ENCODE measurements at regions not wholly inside any gene's neighbourhood (a gene's known extent, or its start where the extent isn't known, plus 50 kb on each side); places are given as distances from the start of the nearest gene placed in this dataset.

DNA sequence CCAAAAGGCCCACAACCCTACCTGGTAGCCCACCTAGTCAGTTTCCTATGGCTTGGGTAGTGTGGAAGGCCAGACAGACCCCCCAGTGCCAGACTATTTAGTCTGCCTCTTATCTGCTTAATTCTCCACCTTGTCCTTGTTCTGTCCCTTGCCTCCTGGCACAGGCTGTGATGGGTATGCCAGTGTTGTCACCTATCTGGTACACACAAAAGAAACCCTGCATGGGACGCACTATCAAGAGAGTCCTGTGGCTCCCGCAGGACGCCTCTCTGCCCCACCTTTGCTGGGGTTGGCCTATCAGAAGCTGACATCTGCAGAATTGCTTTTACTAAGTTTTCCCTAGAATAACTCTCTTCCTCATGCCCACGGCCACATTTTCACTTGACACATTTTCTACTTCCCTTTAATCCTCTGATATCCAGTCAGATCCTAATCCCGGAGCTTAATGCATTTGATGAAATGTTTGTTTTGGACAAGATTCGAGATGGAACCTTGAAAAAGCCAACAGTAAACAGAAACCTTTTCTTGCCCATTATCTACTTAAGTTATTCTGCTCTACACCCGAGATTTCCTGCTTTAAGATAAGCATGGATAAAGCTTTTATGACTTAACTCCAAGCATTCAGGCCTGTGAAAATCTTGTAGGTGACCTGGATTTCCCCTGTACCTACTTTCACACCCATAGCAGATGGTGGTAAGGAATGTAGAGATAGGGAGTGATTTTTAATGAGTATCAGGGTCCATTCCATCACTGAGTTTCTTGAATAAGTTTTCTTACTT, 468.5 kb downstream of the ZNF608 start:
- Mint-ChIP-seq H3K4me3 (no peak overlapping the region), H3K9me3 (no peaks in the 10 kb centered on the region), H3K27ac (no peak overlapping the region), H3K4me1 (peaks cover 4 to 7% of the 10 kb centered on the region in 2 experiments), H3K36me3 (ENCODE audit: insufficient read depth in 1 of 3, low read depth in 3 of 3) (no peaks in the 10 kb centered on the region; a peak in 1 of 7 replicates), H3K27me3 (ENCODE audit: low read depth) (no peaks in the 10 kb centered on the region)
- Histone ChIP-seq H2BK20ac (ENCODE audit: low read depth, low read length, poor library complexity, severe bottlenecking) (no peak overlapping the region), H3K4me2 (ENCODE audit: insufficient read depth, insufficient read length, low read length) (no peak overlapping the region), H4K8ac (replicated peaks; ENCODE audit: insufficient read length, low read depth, low read length) (no peak overlapping the region), H2BK120ac (ENCODE audit: low read depth, low read length, poor library complexity, severe bottlenecking) (no peak overlapping the region), H3K14ac (ENCODE audit: insufficient read depth, low read length) (no peak overlapping the region), H2AK5ac (ENCODE audit: insufficient read length, low read length) (no peak overlapping the region), H3K56ac (ENCODE audit: insufficient read length, low read depth, low read length) (no peak overlapping the region), H3K27me3 (ENCODE audit: insufficient read depth, low read length) (no peaks in the 10 kb centered on the region), H4K20me1 (ENCODE audit: control insufficient read depth, insufficient read depth, insufficient read length) (no peaks in the 10 kb centered on the region), H3K23me2 (ENCODE audit: insufficient read length, low read depth, low read length, poor library complexity, severe bottlenecking) (no peaks in the 10 kb centered on the region), H3K9ac (ENCODE audit: extremely low read depth, insufficient read length, low read length) (no peak overlapping the region), H4K91ac (ENCODE audit: insufficient read length, low read depth, low read length) (no peak overlapping the region), H3K4me1 (ENCODE audit: insufficient read depth, low read length) (no peaks in the 10 kb centered on the region), H3K18ac (ENCODE audit: insufficient read length, low read depth, low read length) (no peak overlapping the region), H3K27ac (ENCODE audit: insufficient read length, low read depth, low read length) (no peak overlapping the region), H4K5ac (ENCODE audit: insufficient read length, low read depth, low read length) (no peak overlapping the region), H2BK5ac (ENCODE audit: insufficient read length, low read length) (no peak overlapping the region), H3K4ac (ENCODE audit: low read depth, low read length) (no peak overlapping the region), H3T11ph (ENCODE audit: low read length) (no peak overlapping the region), H3K9me3 (ENCODE audit: control insufficient read depth, low read depth, low read length) (no peaks in the 10 kb centered on the region), H2BK15ac (ENCODE audit: low read depth, low read length) (no peak overlapping the region), H2BK12ac (ENCODE audit: insufficient read length, low read depth, low read length) (no peak overlapping the region), H3K79me1 (ENCODE audit: insufficient read depth, low read depth, low read length, poor library complexity, severe bottlenecking) (no peaks in the 10 kb centered on the region), H2AFZ (ENCODE audit: low read length) (no peak overlapping the region), H3K79me2 (ENCODE audit: insufficient read depth, low read length) (no peaks in the 10 kb centered on the region), H3K23ac (ENCODE audit: insufficient read length, low read depth, low read length) (no peak overlapping the region)
- TF ChIP-seq, protein P1, sequence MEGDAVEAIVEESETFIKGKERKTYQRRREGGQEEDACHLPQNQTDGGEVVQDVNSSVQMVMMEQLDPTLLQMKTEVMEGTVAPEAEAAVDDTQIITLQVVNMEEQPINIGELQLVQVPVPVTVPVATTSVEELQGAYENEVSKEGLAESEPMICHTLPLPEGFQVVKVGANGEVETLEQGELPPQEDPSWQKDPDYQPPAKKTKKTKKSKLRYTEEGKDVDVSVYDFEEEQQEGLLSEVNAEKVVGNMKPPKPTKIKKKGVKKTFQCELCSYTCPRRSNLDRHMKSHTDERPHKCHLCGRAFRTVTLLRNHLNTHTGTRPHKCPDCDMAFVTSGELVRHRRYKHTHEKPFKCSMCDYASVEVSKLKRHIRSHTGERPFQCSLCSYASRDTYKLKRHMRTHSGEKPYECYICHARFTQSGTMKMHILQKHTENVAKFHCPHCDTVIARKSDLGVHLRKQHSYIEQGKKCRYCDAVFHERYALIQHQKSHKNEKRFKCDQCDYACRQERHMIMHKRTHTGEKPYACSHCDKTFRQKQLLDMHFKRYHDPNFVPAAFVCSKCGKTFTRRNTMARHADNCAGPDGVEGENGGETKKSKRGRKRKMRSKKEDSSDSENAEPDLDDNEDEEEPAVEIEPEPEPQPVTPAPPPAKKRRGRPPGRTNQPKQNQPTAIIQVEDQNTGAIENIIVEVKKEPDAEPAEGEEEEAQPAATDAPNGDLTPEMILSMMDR (conservative IDR thresholded peaks at IDR 0.05) = no peak
- no CpG with 5 or more reads among the region's 7 CpGs for WGBS (ENCODE audit: extremely low coverage, insufficient read length, low lambda C conversion rate)
- DNase-seq = no peak
